ENCODE measurements at regions not wholly inside any gene's neighbourhood (a gene's known extent, or its start where the extent isn't known, plus 50 kb on each side); places are given as distances from the start of the nearest gene placed in this dataset.

GRCh38 chr19:30316560-30317106 lies 55.6 kb upstream of the ZNF536 start:
- TF ChIP-seq CTCF (IDR thresholded peaks at IDR 0.05) (no peak), POLR2A (IDR thresholded peaks at IDR 0.05) (no peak)
